ENCODE measurements at regions not wholly inside any gene's neighbourhood (a gene's known extent, or its start where the extent isn't known, plus 50 kb on each side); places are given as distances from the start of the nearest gene placed in this dataset.

GRCh38 chr10:108775911-108776475 is 1147.3 kb downstream of the XPNPEP1 start:
- TF ChIP-seq, protein P1, sequence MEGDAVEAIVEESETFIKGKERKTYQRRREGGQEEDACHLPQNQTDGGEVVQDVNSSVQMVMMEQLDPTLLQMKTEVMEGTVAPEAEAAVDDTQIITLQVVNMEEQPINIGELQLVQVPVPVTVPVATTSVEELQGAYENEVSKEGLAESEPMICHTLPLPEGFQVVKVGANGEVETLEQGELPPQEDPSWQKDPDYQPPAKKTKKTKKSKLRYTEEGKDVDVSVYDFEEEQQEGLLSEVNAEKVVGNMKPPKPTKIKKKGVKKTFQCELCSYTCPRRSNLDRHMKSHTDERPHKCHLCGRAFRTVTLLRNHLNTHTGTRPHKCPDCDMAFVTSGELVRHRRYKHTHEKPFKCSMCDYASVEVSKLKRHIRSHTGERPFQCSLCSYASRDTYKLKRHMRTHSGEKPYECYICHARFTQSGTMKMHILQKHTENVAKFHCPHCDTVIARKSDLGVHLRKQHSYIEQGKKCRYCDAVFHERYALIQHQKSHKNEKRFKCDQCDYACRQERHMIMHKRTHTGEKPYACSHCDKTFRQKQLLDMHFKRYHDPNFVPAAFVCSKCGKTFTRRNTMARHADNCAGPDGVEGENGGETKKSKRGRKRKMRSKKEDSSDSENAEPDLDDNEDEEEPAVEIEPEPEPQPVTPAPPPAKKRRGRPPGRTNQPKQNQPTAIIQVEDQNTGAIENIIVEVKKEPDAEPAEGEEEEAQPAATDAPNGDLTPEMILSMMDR (IDR thresholded peaks at IDR 0.05), result no peak
- TF ChIP-seq SIN3A (IDR thresholded peaks at IDR 0.05; ENCODE audit: borderline replicate concordance, insufficient read depth, low read depth, low read length) (no peak), POLR2AphosphoS5 (IDR thresholded peaks at IDR 0.05; ENCODE audit: low read depth, low read length) (no peak), REST (IDR thresholded peaks at IDR 0.05; ENCODE audit: insufficient read depth in 1 of 2, low read depth in 2 of 2, low read length in 1 of 2) (no peak)

Measured in Panc1 (cell line).